Esophagus (tissue), 2 donors: ENCODE measurements at regions not wholly inside any gene's neighbourhood (a gene's known extent, or its start where the extent isn't known, plus 50 kb on each side); places are given as distances from the start of the nearest gene placed in this dataset.
"Not testable (repeated sequence)": the region's sequence is repeated elsewhere in the genome, so short reads cannot be mapped to it uniquely, and the experiment has no call there.

Experiments used
- H3K27ac ChIP-seq, 2 donors: one replicate each; pipeline ENCODE4 v1.5.1; 2013; ENCODE audit warnings: low read depth in 2 of 2, mild to moderate bottlenecking in 2 of 2, inconsistent platforms in 1 of 2, low read length in 1 of 2, moderate library complexity in 1 of 2
- H3K27me3 ChIP-seq, 2 donors: one replicate each; pipeline ENCODE4 v1.6.1; 2013; ENCODE audit warnings: low read length in 2 of 2, control low read depth in 1 of 2, mild to moderate bottlenecking in 1 of 2; ENCODE audit not compliant: insufficient read depth in 2 of 2, control insufficient read depth in 1 of 2
- H3K36me3 ChIP-seq, 2 donors: one replicate each; pipeline ENCODE4 v1.6.1; 2013; ENCODE audit warnings: low read length in 1 of 2; ENCODE audit not compliant: control insufficient read depth in 2 of 2, insufficient read depth in 2 of 2
- H3K4me1 ChIP-seq, 2 donors: one replicate each; pipeline ENCODE4 v1.6.1; 2013; ENCODE audit warnings: low read length in 1 of 2; ENCODE audit not compliant: control insufficient read depth in 2 of 2, insufficient read depth in 2 of 2
- H3K4me3 ChIP-seq, 2 donors: one replicate each; pipeline ENCODE4 v1.5.1; 2013; ENCODE audit warnings: low read length in 2 of 2, mild to moderate bottlenecking in 2 of 2, low read depth in 1 of 2, moderate library complexity in 1 of 2
- H3K9me3 ChIP-seq, 2 donors: one replicate each; pipeline ENCODE4 v1.6.1; 2013; ENCODE audit warnings: mild to moderate bottlenecking in 2 of 2, low read depth in 1 of 2, low read length in 1 of 2, moderate library complexity in 1 of 2; ENCODE audit not compliant: control insufficient read depth in 2 of 2, insufficient read depth in 1 of 2
- WGBS, 2 donors: extraction: QIAGEN DNeasy Blood & Tissue Kit; methylation state at CpG; one replicate each; pipeline ENCODE4 v1.1.7; 2013; 5-methylcytosine and 5-hydroxymethylcytosine counted together
- donor health status: healthy with polysubstance abuse.
- donor health status: Bipolar disorder and iron deficiency.

GRCh38 chr15:19992428-19992827 lies 549.2 kb downstream of the GOLGA6L6 start:
- 71 to 77% methylated on average over 4 of the region's 4 CpGs for WGBS, 2 donors
- Histone ChIP-seq H3K9me3 (peaks cover 0 to 6% of the 10 kb centered on the region in 2 donors), H3K4me1 (no peaks in the 10 kb centered on the region), H3K27me3 (no peaks in the 10 kb centered on the region), H3K36me3 (no peaks in the 10 kb centered on the region), H3K27ac (no peak overlapping the region), H3K4me3 (no peak overlapping the region)

DNA sequence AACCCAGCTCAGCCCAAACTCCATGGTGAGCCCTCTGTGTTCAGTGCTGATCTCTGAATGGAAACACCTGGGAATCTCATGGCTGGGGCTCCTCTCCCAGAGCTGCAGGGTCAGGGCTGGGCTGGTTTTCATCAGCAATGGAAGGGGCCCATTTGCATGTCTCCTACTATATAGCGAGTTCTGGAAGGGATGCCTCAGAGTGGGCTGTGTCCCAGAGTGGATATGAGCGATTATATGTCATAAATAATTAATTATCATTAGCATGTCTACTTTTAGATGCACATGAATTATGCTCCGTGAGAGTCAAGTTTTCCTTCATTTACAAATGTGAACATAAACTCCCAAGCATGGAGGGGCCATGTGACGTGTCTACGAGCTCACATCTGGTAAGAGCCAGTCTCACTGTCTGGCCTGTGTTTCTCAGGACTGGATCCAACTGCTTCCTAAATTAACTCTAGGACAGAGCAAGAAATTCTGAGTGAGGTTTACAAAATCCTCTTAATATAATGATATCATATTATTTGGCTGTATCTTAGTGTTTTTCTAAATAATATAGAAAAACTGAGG lies 553.4 kb downstream of the GOLGA6L6 start:
- Histone ChIP-seq H3K9me3 (peaks cover 0 to 7% of the 10 kb centered on the region in 2 donors), H3K4me1 (no peaks in the 10 kb centered on the region), H3K36me3 (no peaks in the 10 kb centered on the region), H3K27ac (no peak overlapping the region), H3K27me3 (no peaks in the 10 kb centered on the region), H3K4me3 (no peak overlapping the region)
- WGBS, 2 donors, result 53 to 59% methylated on average over 5 of the region's 5 CpGs

DNA sequence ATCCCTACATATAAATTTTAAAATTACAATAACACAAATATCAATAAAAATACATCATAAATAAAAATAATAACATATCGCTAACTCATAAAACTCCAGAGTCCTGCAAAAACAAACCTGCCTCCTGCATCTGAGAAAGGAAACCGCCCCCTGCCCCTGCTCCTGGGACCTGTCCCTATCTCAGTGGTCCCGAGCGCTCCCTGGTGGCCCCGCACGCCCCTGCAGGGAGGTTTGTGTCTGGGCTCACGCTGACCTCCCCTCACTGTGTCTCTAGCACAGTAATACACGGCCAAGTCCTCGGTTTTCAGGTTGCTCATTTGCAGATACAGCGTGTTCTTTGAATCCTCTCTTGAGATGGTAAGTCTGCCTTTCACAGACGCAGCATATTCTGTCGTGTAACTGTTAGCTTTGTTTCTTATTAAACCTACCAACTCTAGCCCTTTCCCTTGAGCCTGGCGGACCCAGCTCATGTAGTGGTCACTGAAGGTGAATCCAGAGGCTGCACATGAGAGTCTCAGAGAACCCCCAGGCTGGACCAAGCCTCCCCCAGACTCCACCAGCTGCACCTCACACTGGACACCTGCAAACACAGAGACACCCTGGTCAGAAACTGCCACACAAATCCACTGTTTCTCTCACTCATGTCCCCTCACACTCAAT lies 554.1 kb downstream of the GOLGA6L6 start:
- H3K4me3 ChIP-seq, result no peak overlapping the region
- H3K27ac ChIP-seq, result no peak overlapping the region
- H3K9me3 ChIP-seq, result peaks cover 0 to 7% of the 10 kb centered on the region in 2 donors
- no peaks in the 10 kb centered on the region for H3K36me3 ChIP-seq
- H3K27me3 ChIP-seq, result no peaks in the 10 kb centered on the region
- no peaks in the 10 kb centered on the region for H3K4me1 ChIP-seq
- 28 to 35% methylated on average over 13 of the region's 13 CpGs for WGBS, 2 donors

GRCh38 chr15:19984101-19984500 lies 557.5 kb downstream of the GOLGA6L6 start:
- H3K27ac ChIP-seq, result no peak overlapping the region
- WGBS, 2 donors, result 37 to 43% methylated on average over 1 of the region's 1 CpG
- peaks cover 0 to 5% of the 10 kb centered on the region in 2 donors for H3K9me3 ChIP-seq
- no peaks in the 10 kb centered on the region for H3K27me3 ChIP-seq
- no peaks in the 10 kb centered on the region for H3K4me1 ChIP-seq
- no peaks in the 10 kb centered on the region for H3K36me3 ChIP-seq
- H3K4me3 ChIP-seq, result no peak overlapping the region

GRCh38 chr15:19974998-19975397 lies 566.6 kb downstream of the GOLGA6L6 start:
- no peaks in the 10 kb centered on the region for H3K4me1 ChIP-seq
- H3K27ac ChIP-seq, result no peak overlapping the region
- no peaks in the 10 kb centered on the region for H3K36me3 ChIP-seq
- H3K4me3 ChIP-seq, result no peak overlapping the region
- H3K27me3 ChIP-seq, result no peaks in the 10 kb centered on the region
- no peaks in the 10 kb centered on the region for H3K9me3 ChIP-seq
- WGBS, 2 donors, result 67 to 81% methylated on average over 2 of the region's 2 CpGs

GRCh38 chr15:19973718-19974117 lies 567.9 kb downstream of the GOLGA6L6 start:
- Histone ChIP-seq H3K4me1 (no peaks in the 10 kb centered on the region), H3K27ac (no peak overlapping the region), H3K9me3 (no peaks in the 10 kb centered on the region)

DNA sequence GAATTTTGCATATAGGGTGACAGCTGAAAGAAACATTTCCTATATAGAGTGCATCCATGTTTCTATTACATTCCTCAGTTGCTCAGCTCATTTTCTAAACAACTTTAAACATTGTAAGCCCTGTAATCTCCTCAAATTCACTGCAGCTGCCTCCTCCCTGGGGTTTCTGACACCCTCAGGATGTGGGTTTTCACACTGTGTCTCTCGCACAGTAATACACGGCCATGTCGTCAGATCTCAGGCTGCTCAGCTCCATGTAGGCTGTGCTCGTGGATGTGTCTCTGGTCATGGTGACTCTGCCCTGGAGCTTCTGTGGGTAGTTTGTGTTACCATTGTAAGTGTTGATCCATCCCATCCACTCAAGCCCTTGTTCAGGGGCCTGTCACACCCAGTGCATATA lies 569.0 kb downstream of the GOLGA6L6 start:
- 81 to 82% methylated on average over 4 of the region's 4 CpGs for WGBS, 2 donors
- H3K9me3 ChIP-seq, result not testable (repeated sequence)

More at GRCh38 chr15:19973718-19974117, 567.9 kb downstream of the GOLGA6L6 start:
- Histone ChIP-seq H3K27me3 (no peaks in the 10 kb centered on the region), H3K4me3 (no peak overlapping the region), H3K36me3 (no peaks in the 10 kb centered on the region)
- 25 to 28% methylated on average over 7 of the region's 7 CpGs for WGBS, 2 donors

GRCh38 chr15:19965574-19965973 lies 576.0 kb downstream of the GOLGA6L6 start:
- not testable (repeated sequence) for H3K27me3 ChIP-seq, H3K27ac ChIP-seq, H3K36me3 ChIP-seq, H3K4me3 ChIP-seq, H3K4me1 ChIP-seq, H3K9me3 ChIP-seq

More for the DNA sequence above, 569.0 kb downstream of the GOLGA6L6 start:
- H3K27me3 ChIP-seq, H3K36me3 ChIP-seq, H3K4me3 ChIP-seq, H3K27ac ChIP-seq, H3K4me1 ChIP-seq: not testable (repeated sequence)

- 44 to 68% methylated on average over 1 of the region's 1 CpG for WGBS, 2 donors
- H3K9me3 ChIP-seq, H3K36me3 ChIP-seq, H3K27ac ChIP-seq, H3K4me3 ChIP-seq, H3K4me1 ChIP-seq, H3K27me3 ChIP-seq: not testable (repeated sequence)
These were observed 577.1 kb downstream of the GOLGA6L6 start for GRCh38 chr15:19964480-19964879.

GRCh38 chr15:19956124-19956796 lies 585.3 kb downstream of the GOLGA6L6 start:
- Histone ChIP-seq H3K27ac (no peak overlapping the region), H3K4me1 (no peaks in the 10 kb centered on the region), H3K36me3 (no peaks in the 10 kb centered on the region), H3K9me3 (peaks cover 3% of the 10 kb centered on the region in 2 donors), H3K4me3 (no peak overlapping the region), H3K27me3 (no peaks in the 10 kb centered on the region)
- 62 to 74% methylated on average over 4 of the region's 4 CpGs for WGBS, 2 donors
